ENCODE measurements at regions not wholly inside any gene's neighbourhood (a gene's known extent, or its start where the extent isn't known, plus 50 kb on each side); places are given as distances from the start of the nearest gene placed in this dataset.
A peak's percentile ranks its signal among the peaks of the same experiment; 100 is the strongest.
"Not testable (repeated sequence)": the region's sequence is repeated elsewhere in the genome, so short reads cannot be mapped to it uniquely, and the experiment has no call there.

GRCh38 chr9:63912451-63912850 is 1372.6 kb downstream of the FOXD4L5 start:
- not testable (repeated sequence) for H3K4me3 ChIP-seq (ENCODE audit: low read depth in 1 of 3, low read length in 3 of 3); DNase-seq (ENCODE audit: low spot score); H3K36me3 ChIP-seq (ENCODE audit: control insufficient read depth in 4 of 4, insufficient read depth in 3 of 4, low read depth in 1 of 4, low read length in 3 of 4); H3K4me1 ChIP-seq (ENCODE audit: control insufficient read depth in 4 of 4, insufficient read depth in 4 of 4, low read length in 3 of 4); H3K27ac ChIP-seq (ENCODE audit: low read depth in 1 of 2, low read length in 2 of 2); H3K9ac ChIP-seq (ENCODE audit: low read depth in 1 of 2, low read length in 2 of 2); H3K27me3 ChIP-seq (ENCODE audit: control insufficient read depth in 4 of 4, insufficient read depth in 4 of 4, low read length in 3 of 4); H3K9me3 ChIP-seq (ENCODE audit: control insufficient read depth in 4 of 4, low read length in 3 of 4)
- WGBS, result 84% methylated on average over 6 of the region's 6 CpGs

GRCh38 chr9:63909076-63909475 is 1375.9 kb downstream of the FOXD4L5 start:
- DNase-seq (ENCODE audit: low spot score); H3K27me3 ChIP-seq (ENCODE audit: control insufficient read depth in 4 of 4, insufficient read depth in 4 of 4, low read length in 3 of 4); H3K4me1 ChIP-seq (ENCODE audit: control insufficient read depth in 4 of 4, insufficient read depth in 4 of 4, low read length in 3 of 4); H3K4me3 ChIP-seq (ENCODE audit: low read depth in 1 of 3, low read length in 3 of 3); H3K9me3 ChIP-seq (ENCODE audit: control insufficient read depth in 4 of 4, low read length in 3 of 4); H3K36me3 ChIP-seq (ENCODE audit: control insufficient read depth in 4 of 4, insufficient read depth in 3 of 4, low read depth in 1 of 4, low read length in 3 of 4); H3K27ac ChIP-seq (ENCODE audit: low read depth in 1 of 2, low read length in 2 of 2); H3K9ac ChIP-seq (ENCODE audit: low read depth in 1 of 2, low read length in 2 of 2): not testable (repeated sequence)
- 54% methylated on average over 3 of the region's 3 CpGs for WGBS

DNA sequence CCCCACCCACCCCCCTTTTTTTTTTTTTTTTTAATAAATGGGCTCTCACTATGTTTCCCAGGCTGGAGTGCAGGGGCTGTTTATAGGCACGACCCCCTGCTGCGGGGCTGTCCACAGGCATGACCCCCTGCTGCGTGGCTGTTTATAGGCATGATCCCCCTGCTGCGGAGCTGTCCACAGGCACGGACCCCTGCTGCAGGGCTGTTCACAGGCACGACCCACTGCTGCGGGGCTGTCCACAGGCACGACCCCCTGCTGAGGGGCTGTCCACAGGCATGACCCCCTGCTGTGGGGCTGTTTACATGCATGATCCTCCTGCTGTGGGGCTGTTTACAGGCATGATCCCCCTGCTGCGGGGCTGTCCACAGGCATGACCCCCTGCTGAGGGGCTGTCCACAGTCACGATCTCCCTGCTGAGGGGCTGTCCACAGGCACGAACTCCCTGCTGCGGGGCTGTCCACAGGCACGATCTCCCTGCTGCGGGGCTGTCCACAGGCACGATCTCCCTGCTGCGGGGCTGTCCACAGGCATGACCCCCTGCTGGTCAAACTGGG is 1385.3 kb downstream of the FOXD4L5 start:
- 87% methylated on average over 16 of the region's 16 CpGs for WGBS
- not testable (repeated sequence) for H3K4me3 ChIP-seq (ENCODE audit: low read depth in 1 of 3, low read length in 3 of 3); H3K9ac ChIP-seq (ENCODE audit: low read depth in 1 of 2, low read length in 2 of 2); H3K27ac ChIP-seq (ENCODE audit: low read depth in 1 of 2, low read length in 2 of 2); H3K27me3 ChIP-seq (ENCODE audit: control insufficient read depth in 4 of 4, insufficient read depth in 4 of 4, low read length in 3 of 4); DNase-seq (ENCODE audit: low spot score); H3K36me3 ChIP-seq (ENCODE audit: control insufficient read depth in 4 of 4, insufficient read depth in 3 of 4, low read depth in 1 of 4, low read length in 3 of 4); H3K9me3 ChIP-seq (ENCODE audit: control insufficient read depth in 4 of 4, low read length in 3 of 4); H3K4me1 ChIP-seq (ENCODE audit: control insufficient read depth in 4 of 4, insufficient read depth in 4 of 4, low read length in 3 of 4)

- 69% methylated on average over 4 of the region's 5 CpGs for WGBS
- H3K9me3 ChIP-seq (ENCODE audit: control insufficient read depth in 4 of 4, low read length in 3 of 4); H3K27me3 ChIP-seq (ENCODE audit: control insufficient read depth in 4 of 4, insufficient read depth in 4 of 4, low read length in 3 of 4); H3K4me1 ChIP-seq (ENCODE audit: control insufficient read depth in 4 of 4, insufficient read depth in 4 of 4, low read length in 3 of 4); H3K36me3 ChIP-seq (ENCODE audit: control insufficient read depth in 4 of 4, insufficient read depth in 3 of 4, low read depth in 1 of 4, low read length in 3 of 4); H3K27ac ChIP-seq (ENCODE audit: low read depth in 1 of 2, low read length in 2 of 2); DNase-seq (ENCODE audit: low spot score); H3K9ac ChIP-seq (ENCODE audit: low read depth in 1 of 2, low read length in 2 of 2); H3K4me3 ChIP-seq (ENCODE audit: low read depth in 1 of 3, low read length in 3 of 3): not testable (repeated sequence)
These were observed 1403.6 kb downstream of the FOXD4L5 start for GRCh38 chr9:63881386-63881785.

DNA sequence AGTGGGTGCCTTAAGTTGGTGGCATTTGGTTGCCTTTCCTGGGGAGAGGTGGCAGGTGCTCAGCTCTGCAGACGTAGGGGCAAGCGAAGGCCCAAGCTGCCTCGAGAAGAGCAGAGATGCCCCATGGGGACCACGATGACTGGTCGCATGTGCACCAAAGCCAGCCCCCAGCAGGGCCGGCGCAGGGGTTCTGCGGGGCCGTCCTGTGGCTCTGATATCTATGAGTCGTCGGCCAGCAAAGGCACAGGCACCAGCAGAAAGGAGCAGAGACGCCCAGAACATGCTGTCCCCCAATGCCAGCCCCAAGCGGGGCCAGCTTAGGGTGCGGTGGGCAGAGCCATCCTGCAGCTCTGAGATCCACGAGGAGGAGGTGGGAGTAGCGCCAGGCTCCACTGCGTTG is 1408.6 kb downstream of the FOXD4L5 start:
- DNase-seq (ENCODE audit: low spot score); H3K4me1 ChIP-seq (ENCODE audit: control insufficient read depth in 4 of 4, insufficient read depth in 4 of 4, low read length in 3 of 4); H3K27ac ChIP-seq (ENCODE audit: low read depth in 1 of 2, low read length in 2 of 2); H3K9me3 ChIP-seq (ENCODE audit: control insufficient read depth in 4 of 4, low read length in 3 of 4); H3K9ac ChIP-seq (ENCODE audit: low read depth in 1 of 2, low read length in 2 of 2); H3K36me3 ChIP-seq (ENCODE audit: control insufficient read depth in 4 of 4, insufficient read depth in 3 of 4, low read depth in 1 of 4, low read length in 3 of 4); H3K27me3 ChIP-seq (ENCODE audit: control insufficient read depth in 4 of 4, insufficient read depth in 4 of 4, low read length in 3 of 4); H3K4me3 ChIP-seq (ENCODE audit: low read depth in 1 of 3, low read length in 3 of 3): not testable (repeated sequence)
- WGBS, result 85% methylated on average over 13 of the region's 17 CpGs

DNA sequence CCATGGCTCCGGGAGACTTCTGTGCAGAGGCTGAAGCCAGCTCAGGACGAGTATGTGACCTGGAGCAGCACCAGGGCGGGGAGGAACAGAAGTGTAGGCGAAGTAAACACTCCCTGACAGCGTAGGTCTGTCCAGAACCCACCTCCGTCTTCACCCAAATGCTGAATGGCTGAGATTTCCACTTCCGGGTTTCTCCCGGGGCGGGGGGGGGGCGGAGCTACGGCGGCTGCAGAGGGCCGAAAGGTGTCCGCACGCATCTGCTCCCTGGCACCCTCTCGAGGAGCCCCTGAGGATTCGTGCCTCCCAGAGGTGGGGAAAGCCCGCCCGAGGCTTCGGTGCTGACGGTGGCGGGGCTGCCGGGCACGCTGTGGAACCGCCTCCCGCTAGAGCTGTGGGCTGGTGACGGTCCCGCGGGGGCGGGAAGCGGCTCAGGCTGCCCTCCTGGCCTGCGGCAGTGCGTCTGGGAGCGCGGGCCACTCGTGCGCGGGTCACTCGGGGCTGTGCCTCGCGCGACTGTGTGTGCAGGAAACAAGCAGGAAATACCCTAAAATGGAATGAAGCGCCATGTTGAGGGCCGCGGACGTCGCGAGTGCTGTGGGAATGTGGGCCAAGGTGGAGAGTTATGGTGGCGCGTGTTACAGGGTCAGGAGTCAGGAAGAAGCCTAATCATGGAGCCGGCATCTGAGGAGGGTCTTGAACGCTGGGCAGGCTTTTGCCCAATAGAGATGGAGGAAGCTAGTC is 1425.4 kb downstream of the FOXD4L5 start:
- H3K4me1 ChIP-seq (ENCODE audit: control insufficient read depth in 4 of 4, insufficient read depth in 4 of 4, low read length in 3 of 4), result no peaks in the 10 kb centered on the region
- H3K27ac ChIP-seq (ENCODE audit: low read depth in 1 of 2, low read length in 2 of 2), result peak overlapping the region; percentile 32 to 71
- no peaks in the 10 kb centered on the region for H3K9me3 ChIP-seq (ENCODE audit: control insufficient read depth in 4 of 4, low read length in 3 of 4)
- TF ChIP-seq ZBTB33 (IDR thresholded peaks at IDR 0.05) (no peak), FOXA2 (IDR thresholded peaks at IDR 0.05) (no peak), RXRA (IDR thresholded peaks at IDR 0.05) (no peak), HNF4G (IDR thresholded peaks at IDR 0.05) (no peak), YY1 (IDR thresholded peaks at IDR 0.05) (peak; percentile 19), EGR1 (IDR thresholded peaks at IDR 0.05; ENCODE audit: low read depth in 2 of 2) (peak in 1 of 2 donors; percentile 26), TAF1 (conservative IDR thresholded peaks at IDR 0.05) (no peak), SP1 (IDR thresholded peaks at IDR 0.05) (no peak), GABPA (IDR thresholded peaks at IDR 0.05 in 1 of 2, conservative IDR thresholded peaks at IDR 0.05 in 1 of 2) (peak in 1 of 2 donors; percentile 57), NR2F2 (IDR thresholded peaks at IDR 0.05) (no peak)
- H3K36me3 ChIP-seq (ENCODE audit: control insufficient read depth in 4 of 4, insufficient read depth in 3 of 4, low read depth in 1 of 4, low read length in 3 of 4), result no peaks in the 10 kb centered on the region
- DNase-seq (ENCODE audit: low spot score), result no peak
- H3K9ac ChIP-seq (ENCODE audit: low read depth in 1 of 2, low read length in 2 of 2), result no peak overlapping the region
- peak overlapping the region in 2 of 3 donors; percentile 58 to 63 for H3K4me3 ChIP-seq (ENCODE audit: low read depth in 1 of 3, low read length in 3 of 3)
- no peaks in the 10 kb centered on the region for H3K27me3 ChIP-seq (ENCODE audit: control insufficient read depth in 4 of 4, insufficient read depth in 4 of 4, low read length in 3 of 4)
- WGBS, result 28% methylated on average over 52 of the region's 52 CpGs
